CD4-positive, alpha-beta T cell treated with Interleukin-10 for 1 hour (primary cell): ENCODE measurements at regions not wholly inside any gene's neighbourhood (a gene's known extent, or its start where the extent isn't known, plus 50 kb on each side); places are given as distances from the start of the nearest gene placed in this dataset.
A peak's percentile ranks its signal among the peaks of the same experiment; 100 is the strongest.

Experiments used
- DNase-seq: peaks from one replicate; pipeline ENCODE4 v3.0.0-alpha.2; 2020

GRCh38 chr1:204736836-204737235 is 51.3 kb upstream of the LRRN2 start:
- DNase-seq = no peak

GRCh38 chr1:204738506-204738905 is 53.0 kb upstream of the LRRN2 start:
- DNase-seq = no peak

GRCh38 chr1:204740354-204740753 is 54.8 kb upstream of the LRRN2 start:
- no peak for DNase-seq

GRCh38 chr1:204741440-204741839 is 55.9 kb upstream of the LRRN2 start:
- no peak for DNase-seq

- DNase-seq = no peak
Observed at GRCh38 chr1:204742676-204743251, 57.2 kb upstream of the LRRN2 start.

- no peak for DNase-seq
Observed at GRCh38 chr1:204744107-204744779, 58.7 kb upstream of the LRRN2 start.

- DNase-seq = peak; percentile 47
Observed at GRCh38 chr1:204746838-204747442, 61.4 kb upstream of the LRRN2 start.

GRCh38 chr1:204751480-204751879 is 65.9 kb upstream of the LRRN2 start:
- DNase-seq = no peak

- no peak for DNase-seq
Observed at GRCh38 chr1:204751883-204752687, 66.5 kb upstream of the LRRN2 start.

GRCh38 chr1:204752688-204753040 is 67.1 kb upstream of the LRRN2 start:
- DNase-seq = no peak

GRCh38 chr1:204754821-204755220 is 69.3 kb upstream of the LRRN2 start:
- DNase-seq = no peak

- no peak for DNase-seq
Observed at GRCh38 chr1:204756349-204756748, 70.8 kb upstream of the LRRN2 start.

GRCh38 chr1:204756811-204757210 is 71.3 kb upstream of the LRRN2 start:
- no peak for DNase-seq

- no peak for DNase-seq
Observed at GRCh38 chr1:204758601-204759000, 73.1 kb upstream of the LRRN2 start.

GRCh38 chr1:204760350-204760749 is 74.8 kb upstream of the LRRN2 start:
- DNase-seq = no peak

GRCh38 chr1:204760757-204761156 is 75.2 kb upstream of the LRRN2 start:
- DNase-seq = no peak

GRCh38 chr1:204763773-204764427 is 78.4 kb upstream of the LRRN2 start:
- peak; percentile 59 for DNase-seq

- DNase-seq = no peak
Observed at GRCh38 chr1:204769997-204770396, 84.5 kb upstream of the LRRN2 start.

- DNase-seq = no peak
Observed at GRCh38 chr1:204771358-204771757, 85.8 kb upstream of the LRRN2 start.

GRCh38 chr1:204773246-204773645 is 87.7 kb upstream of the LRRN2 start:
- no peak for DNase-seq

GRCh38 chr1:204775546-204775945 is 90.0 kb upstream of the LRRN2 start:
- DNase-seq = no peak

GRCh38 chr1:204777591-204777990 is 92.1 kb upstream of the LRRN2 start:
- DNase-seq = no peak

GRCh38 chr1:204780630-204781029 is 90.0 kb upstream of the NFASC start:
- DNase-seq = no peak
